Panc1 (cell line): ENCODE measurements at regions not wholly inside any gene's neighbourhood (a gene's known extent, or its start where the extent isn't known, plus 50 kb on each side); places are given as distances from the start of the nearest gene placed in this dataset.

Experiments used
- ATAC-seq: fragments of 200-7000 bp; cut with Tn5 transposase; 2 replicates; pipeline ENCODE4 v1.9.1; 2020; ENCODE audit warnings: mild to moderate bottlenecking, moderate library complexity
- BruUV-seq: library from RNA; stranded (reverse); fragments of 400-500 nt; replicated peaks from 2 replicates; lab custom pipeline; 2021; lab: Mats Ljungman, UMichigan
- CTCF ChIA-PET: fragments of 300-600 bp; sonication (Branson Sonifier 250); formaldehyde crosslinking; loops from one replicate; lab custom pipeline; 2022; ENCODE audit warnings: antibody characterized with exemption; lab: Charles Lee
- POLR2A ChIA-PET: fragments of 300-600 bp; sonication (Branson Sonifier 250); formaldehyde crosslinking; loops from one replicate; lab custom pipeline; 2022; ENCODE audit warnings: antibody characterized with exemption; lab: Charles Lee
- DNase-seq: peaks from one replicate; pipeline ENCODE4 v3.0.0-alpha.2; 2010; ENCODE audit warnings: low read depth, low spot score
- H3K27ac ChIP-seq: 2 replicates; pipeline ENCODE4 v1.5.1; 2011; ENCODE audit warnings: mild to moderate bottlenecking, low read length, inconsistent platforms
- H3K27me3 ChIP-seq: fragments of 200-500 bp; sonication (Bioruptor generic); 2 replicates; pipeline ENCODE4 v1.6.0; 2014; ENCODE audit warnings: low read length, inconsistent platforms; ENCODE audit not compliant: control insufficient read depth, insufficient read depth
- H3K36me3 ChIP-seq: fragments of 200-500 bp; sonication (Bioruptor generic); 2 replicates; pipeline ENCODE4 v1.5.1; 2014; ENCODE audit warnings: inconsistent platforms, mild to moderate bottlenecking, low read length, moderate library complexity; ENCODE audit not compliant: control insufficient read depth, insufficient read depth
- H3K4me1 ChIP-seq: 2 replicates; pipeline ENCODE4 v1.5.1; 2011; ENCODE audit warnings: inconsistent platforms, mild to moderate bottlenecking, low read length, moderate library complexity; ENCODE audit not compliant: control insufficient read depth, insufficient read depth
- H3K4me3 ChIP-seq, 2 experiments: 2 replicates each; pipeline ENCODE4 v1.5.1; 2011 to 2012; ENCODE audit warnings: low read depth in 2 of 2, low read length in 2 of 2, mild to moderate bottlenecking in 2 of 2, inconsistent platforms in 1 of 2, moderate library complexity in 1 of 2
- H3K9me3 ChIP-seq: fragments of 200-500 bp; sonication (Bioruptor generic); 2 replicates; pipeline ENCODE4 v1.5.1; 2014; ENCODE audit warnings: low read depth, mild to moderate bottlenecking, inconsistent platforms, low read length, moderate library complexity; ENCODE audit not compliant: control insufficient read depth, insufficient read depth
- POLR2AphosphoS5 ChIP-seq: IDR thresholded peaks from 2 replicates; pipeline ENCODE4 v1.6.1; 2012; ENCODE audit warnings: mild to moderate bottlenecking, low read depth, low read length, moderate library complexity
- SIN3A ChIP-seq: IDR thresholded peaks from 2 replicates; pipeline ENCODE4 v1.6.1; 2012; ENCODE audit warnings: low read depth, mild to moderate bottlenecking, low read length, moderate library complexity, borderline replicate concordance; ENCODE audit not compliant: insufficient read depth
- TCF7L2 ChIP-seq: IDR thresholded peaks from 2 replicates; pipeline ENCODE4 v1.6.1; 2011; ENCODE audit warnings: mild to moderate bottlenecking, low read depth, low read length, inconsistent platforms
- in situ Hi-C: cut with HindIII; loops from 2 replicates; pipeline ENCODE4 v1.10.0; 2016; ENCODE audit warnings: low sequenced_read_pairs, low pct_unique_long_range_greater_than_20kb
- intact Hi-C: fragments of 100-400 bp; cut with micrococcal nuclease; formaldehyde crosslinking; loops from one replicate; pipeline ENCODE4 v1.10.0; 2022; ENCODE audit not compliant: unreplicated experiment
- TF ChIP-seq, protein P1 (sequence below), 2 experiments: IDR thresholded peaks; 2 replicates each; pipeline ENCODE4 v1.6.1; 2011 to 2012; ENCODE audit warnings: low read depth in 2 of 2, control low read depth in 1 of 2, low read length in 1 of 2, mild to moderate bottlenecking in 1 of 2, moderate library complexity in 1 of 2; ENCODE audit not compliant: insufficient read depth in 1 of 2
- TF ChIP-seq, protein P2 (sequence below): fragments of 450-650 bp; IDR thresholded peaks from 2 replicates; pipeline ENCODE4 v1.5.1; 2017; ENCODE audit warnings: mild to moderate bottlenecking

DNA sequence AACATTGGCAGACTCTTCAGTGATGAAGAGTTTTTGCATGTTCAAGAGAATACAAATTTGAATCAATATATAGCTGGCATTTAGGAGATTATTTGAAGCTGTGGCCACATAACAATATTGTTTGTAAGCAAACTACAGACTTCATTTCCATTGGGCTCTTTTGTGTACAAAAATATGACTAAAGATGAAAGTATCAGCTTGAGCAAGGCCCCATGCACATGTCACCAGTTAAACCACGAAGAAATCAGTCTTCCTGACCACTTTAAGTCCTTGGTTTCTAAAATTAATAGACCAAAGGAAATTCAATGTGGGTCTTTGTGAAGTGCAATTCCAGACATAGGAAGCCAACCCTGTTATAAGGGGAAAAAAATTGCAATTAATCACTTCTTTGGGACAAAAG lies 1664.6 kb upstream of the ADGRL3 start:
- no peak overlapping the region for H3K4me3 ChIP-seq
- ATAC-seq, result no peak
- H3K36me3 ChIP-seq, result no peaks in the 10 kb centered on the region
- CTCF ChIA-PET, result no interaction called here
- no peak for TF ChIP-seq POLR2AphosphoS5
- no peak for TF ChIP-seq TCF7L2
- TF ChIP-seq, protein P1, sequence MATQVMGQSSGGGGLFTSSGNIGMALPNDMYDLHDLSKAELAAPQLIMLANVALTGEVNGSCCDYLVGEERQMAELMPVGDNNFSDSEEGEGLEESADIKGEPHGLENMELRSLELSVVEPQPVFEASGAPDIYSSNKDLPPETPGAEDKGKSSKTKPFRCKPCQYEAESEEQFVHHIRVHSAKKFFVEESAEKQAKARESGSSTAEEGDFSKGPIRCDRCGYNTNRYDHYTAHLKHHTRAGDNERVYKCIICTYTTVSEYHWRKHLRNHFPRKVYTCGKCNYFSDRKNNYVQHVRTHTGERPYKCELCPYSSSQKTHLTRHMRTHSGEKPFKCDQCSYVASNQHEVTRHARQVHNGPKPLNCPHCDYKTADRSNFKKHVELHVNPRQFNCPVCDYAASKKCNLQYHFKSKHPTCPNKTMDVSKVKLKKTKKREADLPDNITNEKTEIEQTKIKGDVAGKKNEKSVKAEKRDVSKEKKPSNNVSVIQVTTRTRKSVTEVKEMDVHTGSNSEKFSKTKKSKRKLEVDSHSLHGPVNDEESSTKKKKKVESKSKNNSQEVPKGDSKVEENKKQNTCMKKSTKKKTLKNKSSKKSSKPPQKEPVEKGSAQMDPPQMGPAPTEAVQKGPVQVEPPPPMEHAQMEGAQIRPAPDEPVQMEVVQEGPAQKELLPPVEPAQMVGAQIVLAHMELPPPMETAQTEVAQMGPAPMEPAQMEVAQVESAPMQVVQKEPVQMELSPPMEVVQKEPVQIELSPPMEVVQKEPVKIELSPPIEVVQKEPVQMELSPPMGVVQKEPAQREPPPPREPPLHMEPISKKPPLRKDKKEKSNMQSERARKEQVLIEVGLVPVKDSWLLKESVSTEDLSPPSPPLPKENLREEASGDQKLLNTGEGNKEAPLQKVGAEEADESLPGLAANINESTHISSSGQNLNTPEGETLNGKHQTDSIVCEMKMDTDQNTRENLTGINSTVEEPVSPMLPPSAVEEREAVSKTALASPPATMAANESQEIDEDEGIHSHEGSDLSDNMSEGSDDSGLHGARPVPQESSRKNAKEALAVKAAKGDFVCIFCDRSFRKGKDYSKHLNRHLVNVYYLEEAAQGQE (IDR thresholded peaks at IDR 0.05; ENCODE audit: insufficient read depth in 1 of 2, low read depth in 2 of 2, low read length in 1 of 2), result no peak
- TF ChIP-seq, protein P2, sequence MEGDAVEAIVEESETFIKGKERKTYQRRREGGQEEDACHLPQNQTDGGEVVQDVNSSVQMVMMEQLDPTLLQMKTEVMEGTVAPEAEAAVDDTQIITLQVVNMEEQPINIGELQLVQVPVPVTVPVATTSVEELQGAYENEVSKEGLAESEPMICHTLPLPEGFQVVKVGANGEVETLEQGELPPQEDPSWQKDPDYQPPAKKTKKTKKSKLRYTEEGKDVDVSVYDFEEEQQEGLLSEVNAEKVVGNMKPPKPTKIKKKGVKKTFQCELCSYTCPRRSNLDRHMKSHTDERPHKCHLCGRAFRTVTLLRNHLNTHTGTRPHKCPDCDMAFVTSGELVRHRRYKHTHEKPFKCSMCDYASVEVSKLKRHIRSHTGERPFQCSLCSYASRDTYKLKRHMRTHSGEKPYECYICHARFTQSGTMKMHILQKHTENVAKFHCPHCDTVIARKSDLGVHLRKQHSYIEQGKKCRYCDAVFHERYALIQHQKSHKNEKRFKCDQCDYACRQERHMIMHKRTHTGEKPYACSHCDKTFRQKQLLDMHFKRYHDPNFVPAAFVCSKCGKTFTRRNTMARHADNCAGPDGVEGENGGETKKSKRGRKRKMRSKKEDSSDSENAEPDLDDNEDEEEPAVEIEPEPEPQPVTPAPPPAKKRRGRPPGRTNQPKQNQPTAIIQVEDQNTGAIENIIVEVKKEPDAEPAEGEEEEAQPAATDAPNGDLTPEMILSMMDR, result no peak
- TF ChIP-seq SIN3A, result no peak
- BruUV-seq, result no TSS peak
- no peak overlapping the region for H3K27ac ChIP-seq
- POLR2A ChIA-PET, result no interaction called here
- H3K4me1 ChIP-seq, result no peaks in the 10 kb centered on the region
- no peaks in the 10 kb centered on the region for H3K27me3 ChIP-seq
- H3K9me3 ChIP-seq, result no peaks in the 10 kb centered on the region
- no peak for DNase-seq
- intact Hi-C loops, result no loop called here
- in situ Hi-C loops, result no loop called here

DNA sequence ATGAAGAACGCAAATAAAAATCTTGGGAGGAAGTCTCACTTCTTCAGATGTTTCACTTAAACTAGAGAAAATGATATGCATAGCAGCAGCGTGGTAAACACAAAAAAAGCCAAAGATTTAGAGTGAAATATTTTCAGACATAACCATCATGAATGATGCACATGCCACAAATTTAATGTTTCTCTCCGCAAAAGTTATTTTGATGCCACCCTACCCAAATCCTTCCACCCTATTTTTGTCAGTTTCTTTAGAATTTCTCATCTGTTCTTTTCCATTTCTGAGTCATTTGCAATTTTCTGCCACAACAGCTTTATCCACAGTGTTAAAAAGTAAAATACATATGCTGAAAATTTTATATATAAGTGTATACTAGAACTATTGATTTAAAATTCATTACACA lies 1663.7 kb upstream of the ADGRL3 start:
- POLR2A ChIA-PET, result no interaction called here
- Histone ChIP-seq H3K36me3 (no peaks in the 10 kb centered on the region), H3K4me1 (no peaks in the 10 kb centered on the region), H3K27me3 (no peaks in the 10 kb centered on the region), H3K27ac (no peak overlapping the region), H3K9me3 (no peaks in the 10 kb centered on the region), H3K4me3 (no peak overlapping the region)
- TF ChIP-seq POLR2AphosphoS5, result no peak
- TF ChIP-seq SIN3A, result no peak
- TF ChIP-seq, protein P1 (IDR thresholded peaks at IDR 0.05; ENCODE audit: insufficient read depth in 1 of 2, low read depth in 2 of 2, low read length in 1 of 2), result no peak
- TF ChIP-seq TCF7L2, result no peak
- TF ChIP-seq, protein P2, result no peak
- CTCF ChIA-PET, result no interaction called here
- in situ Hi-C loops, result no loop called here
- BruUV-seq, result no TSS peak
- ATAC-seq (no peak), DNase-seq (no peak)
- intact Hi-C loops, result no loop called here
